ENCODE measurements at regions not wholly inside any gene's neighbourhood (a gene's known extent, or its start where the extent isn't known, plus 50 kb on each side); places are given as distances from the start of the nearest gene placed in this dataset.

- no peak for DNase-seq (ENCODE audit: low read depth, low spot score)
Observed at GRCh38 chr2:8154936-8155335, 526.9 kb upstream of the ID2 start.

GRCh38 chr2:8157621-8158430, 524.0 kb upstream of the ID2 start:
- no peak for DNase-seq (ENCODE audit: low read depth, low spot score)

GRCh38 chr2:8158711-8159110, 523.1 kb upstream of the ID2 start:
- DNase-seq (ENCODE audit: low read depth, low spot score) = no peak

GRCh38 chr2:8159211-8159965, 522.5 kb upstream of the ID2 start:
- no peak for DNase-seq (ENCODE audit: low read depth, low spot score)

- no peak for DNase-seq (ENCODE audit: low read depth, low spot score)
Observed at GRCh38 chr2:8159966-8160603, 521.8 kb upstream of the ID2 start.

- no peak for DNase-seq (ENCODE audit: low read depth, low spot score)
Observed at GRCh38 chr2:8160959-8161358, 520.9 kb upstream of the ID2 start.

GRCh38 chr2:8162552-8162951, 519.3 kb upstream of the ID2 start:
- no peak for DNase-seq (ENCODE audit: low read depth, low spot score)

GRCh38 chr2:8165550-8165949, 516.3 kb upstream of the ID2 start:
- no peak for DNase-seq (ENCODE audit: low read depth, low spot score)

GRCh38 chr2:8168022-8168717, 513.7 kb upstream of the ID2 start:
- DNase-seq (ENCODE audit: low read depth, low spot score) = no peak

GRCh38 chr2:8168876-8169424, 512.9 kb upstream of the ID2 start:
- no peak for DNase-seq (ENCODE audit: low read depth, low spot score)

GRCh38 chr2:8169443-8169842, 512.4 kb upstream of the ID2 start:
- DNase-seq (ENCODE audit: low read depth, low spot score) = no peak

GRCh38 chr2:8170552-8171327, 511.1 kb upstream of the ID2 start:
- DNase-seq (ENCODE audit: low read depth, low spot score) = no peak

- no peak for DNase-seq (ENCODE audit: low read depth, low spot score)
Observed at GRCh38 chr2:8171608-8172007, 510.2 kb upstream of the ID2 start.

- no peak for DNase-seq (ENCODE audit: low read depth, low spot score)
Observed at GRCh38 chr2:8172661-8173060, 509.2 kb upstream of the ID2 start.

GRCh38 chr2:8174641-8175257, 507.1 kb upstream of the ID2 start:
- DNase-seq (ENCODE audit: low read depth, low spot score) = no peak

- DNase-seq (ENCODE audit: low read depth, low spot score) = no peak
Observed at GRCh38 chr2:8176887-8177286, 505.0 kb upstream of the ID2 start.

GRCh38 chr2:8177566-8177965, 504.3 kb upstream of the ID2 start:
- no peak for DNase-seq (ENCODE audit: low read depth, low spot score)

- no peak for DNase-seq (ENCODE audit: low read depth, low spot score)
Observed at GRCh38 chr2:8178911-8179310, 502.9 kb upstream of the ID2 start.

- no peak for DNase-seq (ENCODE audit: low read depth, low spot score)
Observed at GRCh38 chr2:8189316-8189715, 492.5 kb upstream of the ID2 start.

- DNase-seq (ENCODE audit: low read depth, low spot score) = no peak
Observed at GRCh38 chr2:8190279-8190678, 491.6 kb upstream of the ID2 start.

- DNase-seq (ENCODE audit: low read depth, low spot score) = no peak
Observed at GRCh38 chr2:8191427-8191826, 490.4 kb upstream of the ID2 start.

All from activated naive CD8-positive, alpha-beta T cell treated with anti-CD3 and anti-CD28 coated beads, Interleukin-2, amount 50 U/mL, for 16 hours (primary cell).